ENCODE measurements at regions not wholly inside any gene's neighbourhood (a gene's known extent, or its start where the extent isn't known, plus 50 kb on each side); places are given as distances from the start of the nearest gene placed in this dataset.

DNA sequence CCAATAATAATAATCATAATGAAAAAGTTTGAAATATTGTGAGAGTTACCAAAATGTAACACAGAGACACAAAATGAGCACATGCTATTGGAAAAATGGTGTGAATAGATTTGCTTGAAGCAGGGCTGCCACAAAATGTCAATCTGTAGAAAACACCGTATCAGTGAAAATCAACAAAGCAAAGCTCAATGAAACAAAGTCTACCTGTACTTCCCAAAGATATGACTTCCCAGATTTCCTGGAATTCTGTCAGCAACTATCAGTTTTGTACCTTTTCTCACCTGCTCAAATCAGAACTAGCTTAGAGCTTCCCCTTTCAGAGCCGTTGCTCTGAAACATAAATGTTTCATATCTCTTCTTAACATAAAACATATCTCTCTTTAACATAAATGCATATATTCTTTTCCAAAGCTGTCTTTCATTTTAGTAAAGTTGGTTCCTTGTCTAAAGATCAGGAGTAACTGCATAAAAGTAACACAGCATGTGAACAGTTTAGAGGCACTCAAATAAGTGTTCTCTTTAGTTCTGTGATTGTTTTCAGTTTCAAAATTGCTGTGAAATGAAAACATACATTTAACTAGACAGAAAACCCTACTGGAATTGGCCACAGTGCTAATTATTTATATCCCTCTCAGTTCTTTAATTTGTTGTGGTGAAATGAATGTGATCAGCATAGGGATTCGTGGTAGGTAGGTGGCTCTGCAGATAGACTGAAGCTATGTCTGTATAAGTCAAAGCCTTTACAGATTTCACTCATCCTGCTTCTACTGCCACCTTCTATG lies 262.5 kb downstream of the KCNJ3 start:
- TF ChIP-seq, protein P1, sequence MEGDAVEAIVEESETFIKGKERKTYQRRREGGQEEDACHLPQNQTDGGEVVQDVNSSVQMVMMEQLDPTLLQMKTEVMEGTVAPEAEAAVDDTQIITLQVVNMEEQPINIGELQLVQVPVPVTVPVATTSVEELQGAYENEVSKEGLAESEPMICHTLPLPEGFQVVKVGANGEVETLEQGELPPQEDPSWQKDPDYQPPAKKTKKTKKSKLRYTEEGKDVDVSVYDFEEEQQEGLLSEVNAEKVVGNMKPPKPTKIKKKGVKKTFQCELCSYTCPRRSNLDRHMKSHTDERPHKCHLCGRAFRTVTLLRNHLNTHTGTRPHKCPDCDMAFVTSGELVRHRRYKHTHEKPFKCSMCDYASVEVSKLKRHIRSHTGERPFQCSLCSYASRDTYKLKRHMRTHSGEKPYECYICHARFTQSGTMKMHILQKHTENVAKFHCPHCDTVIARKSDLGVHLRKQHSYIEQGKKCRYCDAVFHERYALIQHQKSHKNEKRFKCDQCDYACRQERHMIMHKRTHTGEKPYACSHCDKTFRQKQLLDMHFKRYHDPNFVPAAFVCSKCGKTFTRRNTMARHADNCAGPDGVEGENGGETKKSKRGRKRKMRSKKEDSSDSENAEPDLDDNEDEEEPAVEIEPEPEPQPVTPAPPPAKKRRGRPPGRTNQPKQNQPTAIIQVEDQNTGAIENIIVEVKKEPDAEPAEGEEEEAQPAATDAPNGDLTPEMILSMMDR (IDR thresholded peaks at IDR 0.05; ENCODE audit: low read depth, low read length, poor library complexity, severe bottlenecking) = no peak
- no peak for TF ChIP-seq EZH2phosphoT487 (IDR thresholded peaks at IDR 0.05; ENCODE audit: borderline replicate concordance, low read length)

All from DOHH2 (cell line).